ENCODE measurements at regions not wholly inside any gene's neighbourhood (a gene's known extent, or its start where the extent isn't known, plus 50 kb on each side); places are given as distances from the start of the nearest gene placed in this dataset.

DNA sequence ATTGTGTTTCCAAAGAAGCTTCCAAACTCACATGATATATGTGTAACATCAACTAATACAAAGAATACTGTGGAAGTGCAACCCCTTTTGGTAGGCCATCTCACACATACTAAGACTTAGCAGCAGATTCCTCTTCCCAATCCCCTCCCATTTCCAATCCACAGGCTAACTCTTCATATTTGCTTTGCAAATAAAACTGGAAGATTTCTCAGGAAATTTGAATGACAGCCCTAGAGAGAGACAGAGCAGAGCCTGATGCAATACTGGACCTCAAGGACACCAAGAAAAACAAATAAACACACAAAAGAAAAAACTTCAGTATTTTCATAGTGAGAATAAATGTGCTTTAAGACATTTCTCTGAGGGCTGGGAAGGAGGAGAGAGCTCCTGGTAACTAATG, 190.2 kb upstream of the BRINP3 start:
- TF ChIP-seq, protein P1, sequence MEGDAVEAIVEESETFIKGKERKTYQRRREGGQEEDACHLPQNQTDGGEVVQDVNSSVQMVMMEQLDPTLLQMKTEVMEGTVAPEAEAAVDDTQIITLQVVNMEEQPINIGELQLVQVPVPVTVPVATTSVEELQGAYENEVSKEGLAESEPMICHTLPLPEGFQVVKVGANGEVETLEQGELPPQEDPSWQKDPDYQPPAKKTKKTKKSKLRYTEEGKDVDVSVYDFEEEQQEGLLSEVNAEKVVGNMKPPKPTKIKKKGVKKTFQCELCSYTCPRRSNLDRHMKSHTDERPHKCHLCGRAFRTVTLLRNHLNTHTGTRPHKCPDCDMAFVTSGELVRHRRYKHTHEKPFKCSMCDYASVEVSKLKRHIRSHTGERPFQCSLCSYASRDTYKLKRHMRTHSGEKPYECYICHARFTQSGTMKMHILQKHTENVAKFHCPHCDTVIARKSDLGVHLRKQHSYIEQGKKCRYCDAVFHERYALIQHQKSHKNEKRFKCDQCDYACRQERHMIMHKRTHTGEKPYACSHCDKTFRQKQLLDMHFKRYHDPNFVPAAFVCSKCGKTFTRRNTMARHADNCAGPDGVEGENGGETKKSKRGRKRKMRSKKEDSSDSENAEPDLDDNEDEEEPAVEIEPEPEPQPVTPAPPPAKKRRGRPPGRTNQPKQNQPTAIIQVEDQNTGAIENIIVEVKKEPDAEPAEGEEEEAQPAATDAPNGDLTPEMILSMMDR (IDR thresholded peaks at IDR 0.05) = no peak
- TF ChIP-seq, protein P2, sequence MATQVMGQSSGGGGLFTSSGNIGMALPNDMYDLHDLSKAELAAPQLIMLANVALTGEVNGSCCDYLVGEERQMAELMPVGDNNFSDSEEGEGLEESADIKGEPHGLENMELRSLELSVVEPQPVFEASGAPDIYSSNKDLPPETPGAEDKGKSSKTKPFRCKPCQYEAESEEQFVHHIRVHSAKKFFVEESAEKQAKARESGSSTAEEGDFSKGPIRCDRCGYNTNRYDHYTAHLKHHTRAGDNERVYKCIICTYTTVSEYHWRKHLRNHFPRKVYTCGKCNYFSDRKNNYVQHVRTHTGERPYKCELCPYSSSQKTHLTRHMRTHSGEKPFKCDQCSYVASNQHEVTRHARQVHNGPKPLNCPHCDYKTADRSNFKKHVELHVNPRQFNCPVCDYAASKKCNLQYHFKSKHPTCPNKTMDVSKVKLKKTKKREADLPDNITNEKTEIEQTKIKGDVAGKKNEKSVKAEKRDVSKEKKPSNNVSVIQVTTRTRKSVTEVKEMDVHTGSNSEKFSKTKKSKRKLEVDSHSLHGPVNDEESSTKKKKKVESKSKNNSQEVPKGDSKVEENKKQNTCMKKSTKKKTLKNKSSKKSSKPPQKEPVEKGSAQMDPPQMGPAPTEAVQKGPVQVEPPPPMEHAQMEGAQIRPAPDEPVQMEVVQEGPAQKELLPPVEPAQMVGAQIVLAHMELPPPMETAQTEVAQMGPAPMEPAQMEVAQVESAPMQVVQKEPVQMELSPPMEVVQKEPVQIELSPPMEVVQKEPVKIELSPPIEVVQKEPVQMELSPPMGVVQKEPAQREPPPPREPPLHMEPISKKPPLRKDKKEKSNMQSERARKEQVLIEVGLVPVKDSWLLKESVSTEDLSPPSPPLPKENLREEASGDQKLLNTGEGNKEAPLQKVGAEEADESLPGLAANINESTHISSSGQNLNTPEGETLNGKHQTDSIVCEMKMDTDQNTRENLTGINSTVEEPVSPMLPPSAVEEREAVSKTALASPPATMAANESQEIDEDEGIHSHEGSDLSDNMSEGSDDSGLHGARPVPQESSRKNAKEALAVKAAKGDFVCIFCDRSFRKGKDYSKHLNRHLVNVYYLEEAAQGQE (IDR thresholded peaks at IDR 0.05; ENCODE audit: insufficient read depth in 1 of 2, low read depth in 2 of 2, low read length in 1 of 2) = no peak
- TF ChIP-seq POLR2AphosphoS5 (IDR thresholded peaks at IDR 0.05; ENCODE audit: low read depth, low read length) = no peak
